Amniotic epithelial cell (primary cell): ENCODE measurements at regions not wholly inside any gene's neighbourhood (a gene's known extent, or its start where the extent isn't known, plus 50 kb on each side); places are given as distances from the start of the nearest gene placed in this dataset.
"Not testable (repeated sequence)": the region's sequence is repeated elsewhere in the genome, so short reads cannot be mapped to it uniquely, and the experiment has no call there.

Experiments
- DNase-seq: peaks from one replicate; pipeline ENCODE4 v3.0.0-alpha.2; 2010; ENCODE audit warnings: low read depth

GRCh38 chr22:23500508-23501260, 79.4 kb downstream of the IGLL1 start:
- DNase-seq: no peak

GRCh38 chr22:23499845-23500500, 80.1 kb downstream of the IGLL1 start:
- DNase-seq: no peak

GRCh38 chr22:23498811-23499798, 81.0 kb downstream of the IGLL1 start:
- DNase-seq: no peak

- DNase-seq: not testable (repeated sequence)
Measured at GRCh38 chr22:23497889-23498288, 82.2 kb downstream of the IGLL1 start.

- DNase-seq: no peak
Measured at GRCh38 chr22:23497016-23497885, 82.8 kb downstream of the IGLL1 start.

GRCh38 chr22:23496445-23496833, 83.7 kb downstream of the IGLL1 start:
- no peak for DNase-seq

- no peak for DNase-seq
Measured at GRCh38 chr22:23495614-23496444, 84.3 kb downstream of the IGLL1 start.

GRCh38 chr22:23494930-23495266, 85.2 kb downstream of the IGLL1 start:
- DNase-seq: no peak

GRCh38 chr22:23485490-23485889, 94.6 kb downstream of the IGLL1 start:
- no peak for DNase-seq

- DNase-seq: peak; percentile 6
Measured at GRCh38 chr22:23484651-23485050, 95.4 kb downstream of the IGLL1 start.

GRCh38 chr22:23481369-23481768, 98.7 kb downstream of the IGLL1 start:
- DNase-seq: no peak

GRCh38 chr22:23478175-23478574, 101.9 kb downstream of the IGLL1 start:
- peak; percentile 51 for DNase-seq

GRCh38 chr22:23474531-23474930, 105.6 kb downstream of the IGLL1 start:
- not testable (repeated sequence) for DNase-seq

GRCh38 chr22:23473901-23474300, 106.2 kb downstream of the IGLL1 start:
- peak; percentile 17 for DNase-seq

GRCh38 chr22:23472376-23472775, 107.7 kb downstream of the IGLL1 start:
- not testable (repeated sequence) for DNase-seq

- DNase-seq: no peak
Measured at GRCh38 chr22:23471698-23472097, 108.4 kb downstream of the IGLL1 start.

GRCh38 chr22:23470811-23471389, 109.2 kb downstream of the IGLL1 start:
- DNase-seq: no peak

- DNase-seq: no peak
Measured at GRCh38 chr22:23467721-23468294, 112.3 kb downstream of the IGLL1 start.

- DNase-seq: no peak
Measured at GRCh38 chr22:23466351-23466750, 113.7 kb downstream of the IGLL1 start.

- not testable (repeated sequence) for DNase-seq
Measured at GRCh38 chr22:23464796-23465195, 115.3 kb downstream of the IGLL1 start.
